HepG2 (cell line): ENCODE measurements at regions not wholly inside any gene's neighbourhood (a gene's known extent, or its start where the extent isn't known, plus 50 kb on each side); places are given as distances from the start of the nearest gene placed in this dataset.

Experiments
- ATAC-seq: fragments of 200-7000 bp; cut with Tn5 transposase; 3 replicates; pipeline ENCODE4 v1.9.1; 2020; ENCODE audit warnings: mild to moderate bottlenecking, moderate library complexity
- BruUV-seq: library from RNA; stranded (reverse); fragments of 400-500 nt; replicated peaks from 2 replicates; lab custom pipeline; 2021; lab: Mats Ljungman, UMichigan
- CTCF ChIA-PET: fragments of 300-600 bp; formaldehyde crosslinking; extraction: SDS; loops from one replicate; lab custom pipeline; 2021; ENCODE audit warnings: low total read pairs, inconsistent platforms, low intra/inter-chr PET ratio; lab: Yijun Ruan, JAX
- POLR2A ChIA-PET: fragments of 350-600 bp; sonication (Branson Sonifier 250); formaldehyde crosslinking; loops from one replicate; lab custom pipeline; 2020; ENCODE audit warnings: antibody characterized with exemption, inconsistent platforms; lab: Yijun Ruan, JAX
- DNase-seq: peaks from one replicate; pipeline ENCODE4 v3.0.0-alpha.2; 2015; ENCODE audit warnings: low spot score
- FAIRE-seq: peaks from 3 replicates; lab custom pipeline; 2011; peaks lifted over from hg19 to GRCh38; lab: Jason Lieb, UNC
- H2AFZ ChIP-seq: one replicate; pipeline ENCODE4 v1.6.1; 2011; ENCODE audit warnings: low read length, inconsistent platforms
- H3K27ac ChIP-seq: fragments of 300-600 bp; 3 replicates; pipeline ENCODE4 v1.8.0; 2011; ENCODE audit warnings: mixed run types, mild to moderate bottlenecking, mixed read lengths, low read length, inconsistent platforms; ENCODE audit not compliant: insufficient read depth; ENCODE audit errors: extremely low read length
- H3K27me3 ChIP-seq, 2 experiments: fragments of 200-600 bp in 1 of 2; 2 replicates in 1 of 2; 3 replicates in 1 of 2; pipeline versions ENCODE4 v1.6.0 to v1.8.0; 2011; ENCODE audit warnings: low read length in 2 of 2, mild to moderate bottlenecking in 2 of 2, moderate library complexity in 2 of 2, inconsistent platforms in 1 of 2; ENCODE audit not compliant: insufficient read depth in 2 of 2, control insufficient read depth in 1 of 2
- H3K36me3 ChIP-seq, 2 experiments: fragments of 200-600 bp in 1 of 2; replicated peaks in 1 of 2; 2 replicates in 1 of 2; 3 replicates in 1 of 2; pipeline versions ENCODE4 v1.5.1 to v1.8.0; 2011; ENCODE audit warnings: low read length in 2 of 2, inconsistent platforms in 1 of 2; ENCODE audit not compliant: insufficient read depth in 2 of 2, control insufficient read depth in 1 of 2
- H3K4me1 ChIP-seq: 2 replicates; pipeline ENCODE4 v1.5.1; 2012; ENCODE audit warnings: low read length, inconsistent platforms; ENCODE audit not compliant: insufficient read depth
- H3K4me2 ChIP-seq: 2 replicates; pipeline ENCODE4 v1.6.0; 2011; ENCODE audit warnings: low read depth, low read length, inconsistent platforms
- H3K4me3 ChIP-seq, 3 experiments: fragments of 200-600 bp in 1 of 3; sonication (generic), shearing (Covaris generic) in 1 of 3; replicated peaks in 1 of 3; 2 replicates each; pipeline ENCODE4 v1.5.1; 2011 to 2016; ENCODE audit warnings: low read length in 3 of 3, inconsistent platforms in 2 of 3, low read depth in 2 of 3, mild to moderate bottlenecking in 2 of 3, control low read depth in 1 of 3, mixed read lengths in 1 of 3; ENCODE audit not compliant: insufficient read depth in 1 of 3
- H3K79me2 ChIP-seq: one replicate; pipeline ENCODE4 v1.6.1; 2011; ENCODE audit warnings: low read length, inconsistent platforms; ENCODE audit not compliant: insufficient read depth
- H3K9ac ChIP-seq: 2 replicates; pipeline ENCODE4 v1.6.0; 2011; ENCODE audit warnings: mild to moderate bottlenecking, low read depth, low read length, inconsistent platforms; ENCODE audit not compliant: insufficient read depth
- H3K9me3 ChIP-seq: 2 replicates; pipeline ENCODE4 v1.5.1; 2012; ENCODE audit warnings: mild to moderate bottlenecking, low read length
- H4K20me1 ChIP-seq: 2 replicates; pipeline ENCODE4 v1.6.0; 2011; ENCODE audit warnings: inconsistent platforms, mild to moderate bottlenecking, low read length, moderate library complexity; ENCODE audit not compliant: insufficient read depth
- AKAP8 ChIP-seq: sonication (generic); formaldehyde crosslinking; IDR thresholded peaks from 2 replicates; pipeline ENCODE4 v1.5.1; 2020; ENCODE audit warnings: mild to moderate bottlenecking, missing genetic modification reagents
- ESRRA ChIP-seq: sonication (generic); formaldehyde crosslinking; IDR thresholded peaks from 2 replicates; pipeline ENCODE4 v1.5.1; 2020; ENCODE audit warnings: mild to moderate bottlenecking, low read depth, missing genetic modification reagents
- HOXA3 ChIP-seq: sonication (generic); formaldehyde crosslinking; IDR thresholded peaks from 2 replicates; pipeline ENCODE4 v1.5.0; 2020; ENCODE audit warnings: missing genetic modification reagents
- KAT8 ChIP-seq: IDR thresholded peaks from 2 replicates; pipeline ENCODE4 v1.6.1; 2016; ENCODE audit warnings: missing genetic modification reagents, missing compliant biosample characterization
- KDM5B ChIP-seq: sonication (generic); formaldehyde crosslinking; IDR thresholded peaks from 2 replicates; pipeline ENCODE4 v1.4.0; 2020; ENCODE audit warnings: missing genetic modification reagents, mild to moderate bottlenecking, borderline replicate concordance
- LCORL ChIP-seq, 2 experiments: fragments of 450-650 bp in 1 of 2; sonication (generic) in 1 of 2; formaldehyde crosslinking in 1 of 2; IDR thresholded peaks; 2 replicates each; pipeline versions ENCODE4 v1.5.0 to v1.6.1; 2017 to 2020; ENCODE audit warnings: antibody characterized with exemption in 1 of 2, missing genetic modification reagents in 1 of 2
- MEIS2 ChIP-seq: sonication (generic); formaldehyde crosslinking; IDR thresholded peaks from 2 replicates; pipeline ENCODE4 v1.9.0; 2021; ENCODE audit warnings: mild to moderate bottlenecking, missing genetic modification reagents
- MLLT10 ChIP-seq: sonication (generic); formaldehyde crosslinking; IDR thresholded peaks from 2 replicates; pipeline ENCODE4 v1.4.0; 2020; ENCODE audit warnings: missing genetic modification reagents
- NBN ChIP-seq: fragments of 450-650 bp; conservative IDR thresholded peaks from 2 replicates; pipeline ENCODE4 v1.6.1; 2017
- NCOA1 ChIP-seq: sonication (generic); formaldehyde crosslinking; IDR thresholded peaks from 2 replicates; pipeline ENCODE4 v1.9.0; 2021; ENCODE audit warnings: missing genetic modification reagents
- NR1H2 ChIP-seq: sonication (generic); formaldehyde crosslinking; IDR thresholded peaks from 2 replicates; pipeline ENCODE4 v1.8.1; 2022; ENCODE audit warnings: low read depth, missing genetic modification reagents, borderline replicate concordance
- ZNF326 ChIP-seq: sonication (generic); formaldehyde crosslinking; IDR thresholded peaks from 2 replicates; pipeline ENCODE4 v1.4.0; 2020; ENCODE audit warnings: missing genetic modification reagents, borderline replicate concordance
- ZNF510 ChIP-seq: sonication (generic); formaldehyde crosslinking; IDR thresholded peaks from 2 replicates; pipeline ENCODE4 v1.4.0; 2020; ENCODE audit warnings: low read depth, mild to moderate bottlenecking, missing genetic modification reagents
- ZNF737 ChIP-seq: sonication (generic); formaldehyde crosslinking; IDR thresholded peaks from 2 replicates; pipeline ENCODE4 v1.5.0; 2020; ENCODE audit warnings: missing genetic modification reagents, mild to moderate bottlenecking, borderline replicate concordance
- ZSCAN30 ChIP-seq: sonication (generic); formaldehyde crosslinking; IDR thresholded peaks from 2 replicates; pipeline ENCODE4 v1.5.0; 2020; ENCODE audit warnings: mild to moderate bottlenecking, missing genetic modification reagents
- WGBS: methylation state at CpG from one replicate; pipeline ENCODE4 v1.1.6; 2017; ENCODE audit warnings: low lambda C conversion rate; 5-methylcytosine and 5-hydroxymethylcytosine counted together
- in situ Hi-C: cut with HindIII; loops from 2 replicates; pipeline ENCODE4 v1.10.0; 2017; ENCODE audit warnings: low pct_unique_long_range_greater_than_20kb; ENCODE audit not compliant: extremely low pct_ligation_motif_present
- intact Hi-C: fragments of 100-400 bp; cut with micrococcal nuclease; formaldehyde crosslinking; loops from one replicate; pipeline ENCODE4 v1.10.0; 2022; ENCODE audit not compliant: unreplicated experiment

GRCh38 chr12:65667932-65668331, 156.4 kb upstream of the HMGA2 start:
- no peaks in the 10 kb centered on the region for H3K4me1 ChIP-seq
- intact Hi-C loops, result no loop called here
- no TSS peak for BruUV-seq
- DNase-seq (no peak), FAIRE-seq (no peak), ATAC-seq (no peak)
- no peak overlapping the region for H3K4me3 ChIP-seq
- no peaks in the 10 kb centered on the region for H4K20me1 ChIP-seq
- TF ChIP-seq KAT8, result no peak
- no peak for TF ChIP-seq NCOA1 (CRISPR knock-in tag)
- TF ChIP-seq HOXA3 (CRISPR knock-in tag), result no peak
- TF ChIP-seq AKAP8, result no peak
- TF ChIP-seq NBN, result no peak
- TF ChIP-seq ZSCAN30 (CRISPR knock-in tag), result no peak
- TF ChIP-seq ZNF737 (CRISPR knock-in tag), result no peak
- no peaks in the 10 kb centered on the region for H3K9me3 ChIP-seq
- ChIA-PET POLR2A (no interaction called here), CTCF (no interaction called here)
- in situ Hi-C loops, result no loop called here
- H3K36me3 ChIP-seq, result no peaks in the 10 kb centered on the region
- no peak overlapping the region for H3K4me2 ChIP-seq
- H3K27me3 ChIP-seq, result peaks cover 0 to 1% of the 10 kb centered on the region in 2 experiments; a peak in 3 of 5 replicates
- no peak overlapping the region for H3K27ac ChIP-seq
- H3K79me2 ChIP-seq, result no peaks in the 10 kb centered on the region
- no peak overlapping the region for H3K9ac ChIP-seq
- whole genome bisulfite sequencing, result 34% methylated on average over 7 of the region's 9 CpGs
- H2AFZ ChIP-seq, result no peak overlapping the region

- Histone ChIP-seq H3K27me3 (peaks cover 0 to 1% of the 10 kb centered on the region in 2 experiments; a peak in 3 of 5 replicates), H3K4me3 (no peak overlapping the region), H3K27ac (no peak overlapping the region), H3K36me3 (no peaks in the 10 kb centered on the region), H3K4me1 (no peaks in the 10 kb centered on the region), H4K20me1 (no peaks in the 10 kb centered on the region), H3K9me3 (no peaks in the 10 kb centered on the region), H3K9ac (no peak overlapping the region), H3K79me2 (no peaks in the 10 kb centered on the region), H2AFZ (no peak overlapping the region), H3K4me2 (no peak overlapping the region)
- BruUV-seq, result no TSS peak
- 30% methylated on average over 5 of the region's 5 CpGs for WGBS
- ATAC-seq (no peak), FAIRE-seq (no peak), DNase-seq (no peak)
- CTCF ChIA-PET, result no interaction called here
- TF ChIP-seq KDM5B (CRISPR knock-in tag), result no peak
- TF ChIP-seq ZNF510 (CRISPR knock-in tag), result no peak
- no peak for TF ChIP-seq LCORL (IDR thresholded peaks at IDR 0.05)
- TF ChIP-seq LCORL (CRISPR knock-in tag; IDR thresholded peaks at IDR 0.05), result no peak
- no peak for TF ChIP-seq MLLT10 (CRISPR knock-in tag)
- TF ChIP-seq ZNF326 (CRISPR knock-in tag), result no peak
- TF ChIP-seq MEIS2 (CRISPR knock-in tag), result no peak
- no peak for TF ChIP-seq ESRRA (CRISPR knock-in tag)
- TF ChIP-seq NR1H2, result no peak
- POLR2A ChIA-PET, result no interaction called here
- in situ Hi-C loops, result no loop called here
- intact Hi-C loops, result no loop called here
These were observed 155.1 kb upstream of the HMGA2 start for GRCh38 chr12:65668981-65669695.
